ENCODE measurements at regions not wholly inside any gene's neighbourhood (a gene's known extent, or its start where the extent isn't known, plus 50 kb on each side); places are given as distances from the start of the nearest gene placed in this dataset.

DNA sequence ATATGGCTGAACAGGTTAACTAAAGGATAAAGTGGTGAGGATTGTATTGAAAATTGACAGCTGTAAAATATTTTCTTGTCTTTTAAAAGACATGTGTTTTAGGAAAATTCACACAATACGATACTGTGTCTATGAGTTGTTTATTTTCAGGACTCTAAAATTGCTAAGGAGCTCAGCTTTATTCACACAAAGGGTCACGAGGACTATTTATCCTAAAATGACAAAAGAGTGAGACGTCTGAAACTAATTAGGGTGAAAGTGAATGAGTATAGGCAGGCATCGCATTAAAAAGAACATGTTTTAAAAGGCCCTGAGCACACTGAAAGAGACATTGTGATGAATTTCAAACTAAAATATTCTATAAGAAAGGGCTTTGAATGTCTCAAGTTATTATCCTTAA is 304.7 kb downstream of the SH2D1A start:
- Histone ChIP-seq H3K4me1 (replicated peaks; ENCODE audit: insufficient read depth) (no peaks in the 10 kb centered on the region), H3K9me3 (ENCODE audit: insufficient read depth, low read depth) (no peaks in the 10 kb centered on the region), H4K20me1 (ENCODE audit: insufficient read depth) (no peaks in the 10 kb centered on the region), H3K27ac (no peak overlapping the region), H3K79me2 (ENCODE audit: low read depth) (no peaks in the 10 kb centered on the region), H3F3A (ENCODE audit: insufficient read depth, low read depth) (no peaks in the 10 kb centered on the region), H3K9me2 (ENCODE audit: insufficient read depth) (peaks cover 4% of the 10 kb centered on the region; the same call in 1 of the 2 replicates), H3K4me2 (no peak overlapping the region), H3K36me3 (ENCODE audit: low read depth) (no peaks in the 10 kb centered on the region), H3K4me3 (no peak overlapping the region), H3K27me3 (ENCODE audit: insufficient read depth, low read depth) (no peaks in the 10 kb centered on the region), H2AFZ (no peak overlapping the region)
- ChIA-PET POLR2A (ENCODE audit: unreplicated experiment) (no interaction called here), CTCF (no interaction called here)
- intact Hi-C loops (cut with micrococcal nuclease; ENCODE audit: unreplicated experiment): no loop called here
- TF ChIP-seq, protein P1, sequence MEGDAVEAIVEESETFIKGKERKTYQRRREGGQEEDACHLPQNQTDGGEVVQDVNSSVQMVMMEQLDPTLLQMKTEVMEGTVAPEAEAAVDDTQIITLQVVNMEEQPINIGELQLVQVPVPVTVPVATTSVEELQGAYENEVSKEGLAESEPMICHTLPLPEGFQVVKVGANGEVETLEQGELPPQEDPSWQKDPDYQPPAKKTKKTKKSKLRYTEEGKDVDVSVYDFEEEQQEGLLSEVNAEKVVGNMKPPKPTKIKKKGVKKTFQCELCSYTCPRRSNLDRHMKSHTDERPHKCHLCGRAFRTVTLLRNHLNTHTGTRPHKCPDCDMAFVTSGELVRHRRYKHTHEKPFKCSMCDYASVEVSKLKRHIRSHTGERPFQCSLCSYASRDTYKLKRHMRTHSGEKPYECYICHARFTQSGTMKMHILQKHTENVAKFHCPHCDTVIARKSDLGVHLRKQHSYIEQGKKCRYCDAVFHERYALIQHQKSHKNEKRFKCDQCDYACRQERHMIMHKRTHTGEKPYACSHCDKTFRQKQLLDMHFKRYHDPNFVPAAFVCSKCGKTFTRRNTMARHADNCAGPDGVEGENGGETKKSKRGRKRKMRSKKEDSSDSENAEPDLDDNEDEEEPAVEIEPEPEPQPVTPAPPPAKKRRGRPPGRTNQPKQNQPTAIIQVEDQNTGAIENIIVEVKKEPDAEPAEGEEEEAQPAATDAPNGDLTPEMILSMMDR (conservative IDR thresholded peaks at IDR 0.05): no peak
- no peak for TF ChIP-seq EZH2 (IDR thresholded peaks at IDR 0.05; ENCODE audit: low read depth)
- no TSS peak for BruUV-seq (replicated peaks)
- DNase-seq: no peak

DNA sequence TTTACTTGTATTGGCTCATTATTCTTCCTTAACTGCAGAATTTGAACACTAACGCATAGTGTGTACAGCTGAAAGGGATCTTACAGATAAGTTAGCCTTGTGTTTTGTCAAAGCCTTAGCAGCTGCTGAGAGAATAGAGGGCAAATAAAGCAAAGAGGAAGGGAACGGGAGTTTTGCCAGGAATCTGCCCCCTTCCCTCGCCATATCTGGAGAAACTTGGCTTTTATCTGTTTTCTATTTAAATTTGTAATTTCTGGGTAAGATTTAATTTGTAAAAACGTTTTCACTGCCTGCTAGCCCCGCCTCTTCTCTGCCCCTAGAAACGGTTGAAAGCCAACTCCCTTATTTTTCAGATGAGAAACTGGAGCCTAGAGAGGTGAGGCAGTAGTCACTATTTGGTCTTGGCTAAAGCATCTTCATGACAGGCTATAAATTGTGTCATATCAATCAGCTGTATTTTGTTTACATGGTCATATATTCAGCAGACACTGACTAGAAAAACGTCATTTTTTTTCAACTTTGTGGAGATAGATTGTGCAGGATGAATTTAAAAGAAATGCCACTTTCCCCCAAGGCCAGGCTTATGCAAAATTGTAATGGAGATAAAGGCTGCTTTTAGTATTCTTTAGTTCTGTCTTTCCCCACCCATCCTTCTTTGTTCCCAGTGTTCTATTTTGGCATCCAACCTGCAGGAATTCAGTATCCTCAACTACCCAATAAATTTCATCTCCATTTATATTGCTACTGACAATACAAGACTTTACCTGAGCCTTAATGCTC is 319.4 kb downstream of the SH2D1A start:
- no peaks in the 10 kb centered on the region for H3F3A ChIP-seq (ENCODE audit: insufficient read depth, low read depth)
- ChIA-PET POLR2A (ENCODE audit: unreplicated experiment) (no interaction called here), CTCF (no interaction called here)
- H3K9me3 ChIP-seq (ENCODE audit: insufficient read depth, low read depth): no peaks in the 10 kb centered on the region
- no peaks in the 10 kb centered on the region for H3K79me2 ChIP-seq (ENCODE audit: low read depth)
- H2AFZ ChIP-seq: no peak overlapping the region
- no peaks in the 10 kb centered on the region for H3K36me3 ChIP-seq (ENCODE audit: low read depth)
- BruUV-seq (replicated peaks): no TSS peak
- H3K4me1 ChIP-seq (replicated peaks; ENCODE audit: insufficient read depth): no peaks in the 10 kb centered on the region
- H3K4me3 ChIP-seq: no peak overlapping the region
- H3K27me3 ChIP-seq (ENCODE audit: insufficient read depth, low read depth): no peaks in the 10 kb centered on the region
- no peaks in the 10 kb centered on the region for H4K20me1 ChIP-seq (ENCODE audit: insufficient read depth)
- intact Hi-C loops (cut with micrococcal nuclease; ENCODE audit: unreplicated experiment): no loop called here
- no peaks in the 10 kb centered on the region for H3K9me2 ChIP-seq (ENCODE audit: insufficient read depth)
- DNase-seq: no peak
- no peak overlapping the region for H3K4me2 ChIP-seq
- TF ChIP-seq, protein P1 (conservative IDR thresholded peaks at IDR 0.05): no peak
- no peak for TF ChIP-seq EZH2 (IDR thresholded peaks at IDR 0.05; ENCODE audit: low read depth)
- H3K27ac ChIP-seq: no peak overlapping the region

DNA sequence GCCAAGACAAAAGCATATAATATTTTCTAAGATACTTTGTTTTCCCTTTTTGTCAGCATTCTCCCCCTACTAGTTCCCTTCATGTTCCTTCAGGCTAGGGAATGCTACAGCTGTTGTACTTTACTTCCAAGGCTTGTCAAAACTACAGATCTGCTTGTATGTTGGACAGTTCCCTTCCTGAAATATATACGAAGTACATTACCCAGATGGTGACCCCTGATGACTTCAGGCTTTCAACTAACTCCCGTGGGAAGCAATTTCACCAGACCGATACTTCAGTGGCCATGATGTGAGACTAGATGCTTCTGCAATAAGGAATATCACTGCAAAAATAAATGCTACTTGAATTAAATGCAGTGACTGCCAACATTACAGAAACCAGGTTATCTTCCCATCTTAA is 332.8 kb downstream of the SH2D1A start:
- H3K9me2 ChIP-seq (ENCODE audit: insufficient read depth): no peaks in the 10 kb centered on the region
- no peaks in the 10 kb centered on the region for H3K9me3 ChIP-seq (ENCODE audit: insufficient read depth, low read depth)
- TF ChIP-seq, protein P1 (conservative IDR thresholded peaks at IDR 0.05): no peak
- TF ChIP-seq EZH2 (IDR thresholded peaks at IDR 0.05; ENCODE audit: low read depth): no peak
- H3K36me3 ChIP-seq (ENCODE audit: low read depth): no peaks in the 10 kb centered on the region
- no peaks in the 10 kb centered on the region for H3K79me2 ChIP-seq (ENCODE audit: low read depth)
- ChIA-PET POLR2A (ENCODE audit: unreplicated experiment) (no interaction called here), CTCF (no interaction called here)
- no peaks in the 10 kb centered on the region for H4K20me1 ChIP-seq (ENCODE audit: insufficient read depth)
- DNase-seq: no peak
- H3F3A ChIP-seq (ENCODE audit: insufficient read depth, low read depth): no peaks in the 10 kb centered on the region
- BruUV-seq (replicated peaks): no TSS peak
- H3K4me1 ChIP-seq (replicated peaks; ENCODE audit: insufficient read depth): no peaks in the 10 kb centered on the region
- H2AFZ ChIP-seq: no peak overlapping the region
- no peak overlapping the region for H3K4me3 ChIP-seq
- no peaks in the 10 kb centered on the region for H3K27me3 ChIP-seq (ENCODE audit: insufficient read depth, low read depth)
- H3K27ac ChIP-seq: no peak overlapping the region
- intact Hi-C loops (cut with micrococcal nuclease; ENCODE audit: unreplicated experiment): no loop called here
- no peak overlapping the region for H3K4me2 ChIP-seq

Data from PC-9 (cell line).